ENCODE measurements at regions not wholly inside any gene's neighbourhood (a gene's known extent, or its start where the extent isn't known, plus 50 kb on each side); places are given as distances from the start of the nearest gene placed in this dataset.

GRCh38 chr16:86979984-86980553, 337.1 kb downstream of the C16orf95 start:
- no peak for TF ChIP-seq POLR2A (IDR thresholded peaks at IDR 0.05)
- TF ChIP-seq, protein P1, sequence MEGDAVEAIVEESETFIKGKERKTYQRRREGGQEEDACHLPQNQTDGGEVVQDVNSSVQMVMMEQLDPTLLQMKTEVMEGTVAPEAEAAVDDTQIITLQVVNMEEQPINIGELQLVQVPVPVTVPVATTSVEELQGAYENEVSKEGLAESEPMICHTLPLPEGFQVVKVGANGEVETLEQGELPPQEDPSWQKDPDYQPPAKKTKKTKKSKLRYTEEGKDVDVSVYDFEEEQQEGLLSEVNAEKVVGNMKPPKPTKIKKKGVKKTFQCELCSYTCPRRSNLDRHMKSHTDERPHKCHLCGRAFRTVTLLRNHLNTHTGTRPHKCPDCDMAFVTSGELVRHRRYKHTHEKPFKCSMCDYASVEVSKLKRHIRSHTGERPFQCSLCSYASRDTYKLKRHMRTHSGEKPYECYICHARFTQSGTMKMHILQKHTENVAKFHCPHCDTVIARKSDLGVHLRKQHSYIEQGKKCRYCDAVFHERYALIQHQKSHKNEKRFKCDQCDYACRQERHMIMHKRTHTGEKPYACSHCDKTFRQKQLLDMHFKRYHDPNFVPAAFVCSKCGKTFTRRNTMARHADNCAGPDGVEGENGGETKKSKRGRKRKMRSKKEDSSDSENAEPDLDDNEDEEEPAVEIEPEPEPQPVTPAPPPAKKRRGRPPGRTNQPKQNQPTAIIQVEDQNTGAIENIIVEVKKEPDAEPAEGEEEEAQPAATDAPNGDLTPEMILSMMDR (IDR thresholded peaks at IDR 0.05) = no peak
